OCI-LY1 (cell line): ENCODE measurements at regions not wholly inside any gene's neighbourhood (a gene's known extent, or its start where the extent isn't known, plus 50 kb on each side); places are given as distances from the start of the nearest gene placed in this dataset.

Source experiments
- H2AFZ ChIP-seq: fragments of 200-600 bp; sonication (generic), shearing (Covaris generic); 2 replicates; pipeline ENCODE4 v1.6.0; 2014; ENCODE audit warnings: antibody characterized with exemption, mild to moderate bottlenecking, low read length
- H3F3A ChIP-seq: fragments of 200-600 bp; sonication (generic), shearing (Covaris generic); 2 replicates; pipeline ENCODE4 v1.6.0; 2014; ENCODE audit warnings: mild to moderate bottlenecking, antibody characterized with exemption, low read length, moderate library complexity; ENCODE audit not compliant: insufficient read depth
- H3K27ac ChIP-seq: fragments of 200-600 bp; sonication (generic); 2 replicates; pipeline ENCODE4 v1.5.1; 2014; ENCODE audit warnings: low read length, mixed run types, mild to moderate bottlenecking, low read depth; ENCODE audit not compliant: poor library complexity, severe bottlenecking
- H3K27me3 ChIP-seq: fragments of 200-600 bp; sonication (generic); 2 replicates; pipeline ENCODE4 v1.6.0; 2014; ENCODE audit warnings: antibody characterized with exemption, mild to moderate bottlenecking, low read length, moderate library complexity; ENCODE audit not compliant: insufficient read depth
- H3K36me3 ChIP-seq: fragments of 200-600 bp; sonication (generic); 2 replicates; pipeline ENCODE4 v1.6.1; 2014; ENCODE audit warnings: mild to moderate bottlenecking, antibody characterized with exemption, low read length, moderate library complexity, mixed read lengths; ENCODE audit not compliant: insufficient read depth
- H3K4me1 ChIP-seq: fragments of 200-600 bp; sonication (generic); 2 replicates; pipeline ENCODE4 v1.5.1; 2014; ENCODE audit warnings: mild to moderate bottlenecking, low read length, moderate library complexity; ENCODE audit not compliant: insufficient read depth, severe bottlenecking
- H3K4me2 ChIP-seq: fragments of 200-600 bp; sonication (generic), shearing (Covaris generic); 2 replicates; pipeline ENCODE4 v1.6.1; 2014; ENCODE audit warnings: low read length
- H3K4me3 ChIP-seq: fragments of 200-600 bp; sonication (generic); 2 replicates; pipeline ENCODE4 v1.5.1; 2014; ENCODE audit warnings: low read length, low read depth, mild to moderate bottlenecking, mixed read lengths; ENCODE audit not compliant: poor library complexity, severe bottlenecking
- H3K79me2 ChIP-seq: fragments of 200-600 bp; shearing (Covaris generic); 2 replicates; pipeline ENCODE4 v1.6.1; 2016; ENCODE audit warnings: mixed run types, low read length, mixed read lengths; ENCODE audit not compliant: insufficient read depth
- H3K9ac ChIP-seq: fragments of 200-600 bp; sonication (generic), shearing (Covaris generic); 2 replicates; pipeline ENCODE4 v1.6.1; 2014; ENCODE audit warnings: mild to moderate bottlenecking, low read length, mixed read lengths
- H3K9me2 ChIP-seq: fragments of 200-600 bp; sonication (generic), shearing (Covaris generic); 2 replicates; pipeline ENCODE4 v1.6.1; 2014; ENCODE audit warnings: low read depth, mild to moderate bottlenecking, low read length, mixed read lengths
- H3K9me3 ChIP-seq: fragments of 200-600 bp; shearing (Covaris generic); 2 replicates; pipeline ENCODE4 v1.6.1; 2014; ENCODE audit warnings: low read length, mixed read lengths
- H4K20me1 ChIP-seq: fragments of 200-600 bp; sonication (generic), shearing (Covaris generic); 2 replicates; pipeline ENCODE4 v1.6.0; 2016; ENCODE audit warnings: mild to moderate bottlenecking, low read length; ENCODE audit not compliant: insufficient read depth
- EZH2 ChIP-seq: fragments of 200-600 bp; sonication (generic), shearing (Covaris generic); IDR thresholded peaks from 2 replicates; pipeline ENCODE4 v1.8.0; 2017; ENCODE audit warnings: borderline replicate concordance, mixed run types, mild to moderate bottlenecking, antibody characterized with exemption, low read length, moderate library complexity, mixed read lengths
- TF ChIP-seq, protein P1 (sequence below): fragments of 200-600 bp; sonication (generic), shearing (Covaris generic); IDR thresholded peaks from 2 replicates; pipeline ENCODE4 v1.5.1; 2017; ENCODE audit warnings: mild to moderate bottlenecking, antibody characterized with exemption, low read length, moderate library complexity, mixed read lengths

DNA sequence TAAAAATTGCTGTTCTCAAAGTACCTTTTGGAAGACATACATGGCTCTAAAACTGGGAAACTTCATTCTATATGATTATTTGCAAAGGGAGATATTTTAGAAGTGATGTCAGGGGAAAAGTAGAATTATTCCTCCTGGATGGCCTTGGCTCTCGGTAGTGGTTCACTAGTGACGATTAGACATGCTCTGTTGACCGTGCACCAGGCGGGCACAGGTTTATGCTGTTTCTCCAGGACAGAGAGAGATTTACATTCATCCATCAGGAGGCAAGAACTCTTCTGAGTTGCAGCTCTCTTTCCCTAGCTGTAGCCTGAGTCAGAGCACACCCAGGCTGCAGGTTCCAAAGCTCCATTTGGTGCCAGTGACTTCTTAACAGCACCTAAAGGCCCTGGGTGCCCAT, 184.9 kb upstream of the WDR11 start:
- Histone ChIP-seq H3K36me3 (no peaks in the 10 kb centered on the region), H3K4me1 (no peaks in the 10 kb centered on the region), H3K27me3 (no peaks in the 10 kb centered on the region), H2AFZ (no peak overlapping the region), H3K79me2 (no peaks in the 10 kb centered on the region), H3F3A (no peaks in the 10 kb centered on the region), H3K4me3 (no peak overlapping the region), H3K9me3 (no peaks in the 10 kb centered on the region), H4K20me1 (no peaks in the 10 kb centered on the region), H3K9ac (no peak overlapping the region), H3K4me2 (no peak overlapping the region), H3K27ac (no peak overlapping the region), H3K9me2 (no peaks in the 10 kb centered on the region)
- TF ChIP-seq, protein P1, sequence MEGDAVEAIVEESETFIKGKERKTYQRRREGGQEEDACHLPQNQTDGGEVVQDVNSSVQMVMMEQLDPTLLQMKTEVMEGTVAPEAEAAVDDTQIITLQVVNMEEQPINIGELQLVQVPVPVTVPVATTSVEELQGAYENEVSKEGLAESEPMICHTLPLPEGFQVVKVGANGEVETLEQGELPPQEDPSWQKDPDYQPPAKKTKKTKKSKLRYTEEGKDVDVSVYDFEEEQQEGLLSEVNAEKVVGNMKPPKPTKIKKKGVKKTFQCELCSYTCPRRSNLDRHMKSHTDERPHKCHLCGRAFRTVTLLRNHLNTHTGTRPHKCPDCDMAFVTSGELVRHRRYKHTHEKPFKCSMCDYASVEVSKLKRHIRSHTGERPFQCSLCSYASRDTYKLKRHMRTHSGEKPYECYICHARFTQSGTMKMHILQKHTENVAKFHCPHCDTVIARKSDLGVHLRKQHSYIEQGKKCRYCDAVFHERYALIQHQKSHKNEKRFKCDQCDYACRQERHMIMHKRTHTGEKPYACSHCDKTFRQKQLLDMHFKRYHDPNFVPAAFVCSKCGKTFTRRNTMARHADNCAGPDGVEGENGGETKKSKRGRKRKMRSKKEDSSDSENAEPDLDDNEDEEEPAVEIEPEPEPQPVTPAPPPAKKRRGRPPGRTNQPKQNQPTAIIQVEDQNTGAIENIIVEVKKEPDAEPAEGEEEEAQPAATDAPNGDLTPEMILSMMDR = no peak
- TF ChIP-seq EZH2 = no peak

DNA sequence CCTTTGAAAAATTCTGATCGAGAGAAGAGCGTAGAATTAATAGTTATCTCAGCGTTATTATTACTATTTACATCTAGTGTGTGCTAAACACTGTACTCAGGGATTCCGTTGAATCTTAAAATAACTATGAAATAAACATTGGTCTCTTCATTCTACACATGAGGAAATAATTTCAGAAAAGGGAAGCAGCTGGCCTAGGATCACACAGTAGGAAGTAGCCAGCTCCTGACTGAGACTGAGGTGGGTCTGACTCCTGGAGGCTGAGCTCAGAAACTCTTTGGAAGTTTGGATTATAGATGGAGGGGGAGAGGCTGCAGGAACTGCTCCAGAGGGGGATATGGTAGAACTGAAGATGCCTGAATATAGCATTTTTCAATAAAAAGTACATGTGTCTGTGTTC, 183.9 kb upstream of the WDR11 start:
- Histone ChIP-seq H3K4me3 (no peak overlapping the region), H3K4me1 (no peaks in the 10 kb centered on the region), H3K9me2 (no peaks in the 10 kb centered on the region), H3F3A (no peaks in the 10 kb centered on the region), H3K9ac (no peak overlapping the region), H3K36me3 (no peaks in the 10 kb centered on the region), H3K9me3 (no peaks in the 10 kb centered on the region), H3K79me2 (no peaks in the 10 kb centered on the region), H3K4me2 (no peak overlapping the region), H2AFZ (no peak overlapping the region), H3K27ac (no peak overlapping the region), H3K27me3 (no peaks in the 10 kb centered on the region), H4K20me1 (no peaks in the 10 kb centered on the region)
- TF ChIP-seq EZH2 = no peak
- TF ChIP-seq, protein P1 = no peak

DNA sequence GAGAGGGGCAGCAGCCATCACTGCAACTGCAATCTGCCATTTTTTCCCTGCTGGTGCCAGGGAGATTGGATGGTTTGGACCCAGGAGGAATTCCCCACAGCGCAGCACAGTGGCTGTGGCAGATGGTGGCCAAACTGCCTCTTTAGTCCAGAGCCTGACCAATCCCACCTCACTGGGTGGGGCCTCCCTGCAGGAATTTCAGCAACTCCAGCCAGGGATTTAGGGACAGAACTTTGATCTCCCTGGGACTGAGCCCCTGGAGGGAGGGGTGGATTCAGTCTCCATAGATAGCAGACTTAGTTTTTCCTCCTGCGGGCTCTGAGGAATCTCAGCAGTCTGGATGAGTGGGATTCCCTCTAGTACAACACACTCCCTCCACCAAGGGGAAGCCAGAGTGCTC, 179.7 kb upstream of the WDR11 start:
- Histone ChIP-seq H3K9me2 (no peaks in the 10 kb centered on the region), H3K27me3 (no peaks in the 10 kb centered on the region), H3K79me2 (no peaks in the 10 kb centered on the region), H3K9ac (no peak overlapping the region), H3F3A (no peaks in the 10 kb centered on the region), H4K20me1 (no peaks in the 10 kb centered on the region), H3K4me1 (no peaks in the 10 kb centered on the region), H2AFZ (no peak overlapping the region), H3K9me3 (no peaks in the 10 kb centered on the region), H3K4me2 (no peak overlapping the region), H3K4me3 (no peak overlapping the region), H3K36me3 (no peaks in the 10 kb centered on the region), H3K27ac (no peak overlapping the region)
- TF ChIP-seq, protein P1 = no peak
- no peak for TF ChIP-seq EZH2
